Testis (tissue), 2 donors: ENCODE measurements at regions not wholly inside any gene's neighbourhood (a gene's known extent, or its start where the extent isn't known, plus 50 kb on each side); places are given as distances from the start of the nearest gene placed in this dataset.

Source experiments
- DNase-seq: peaks from one replicate; pipeline ENCODE4 v3.0.0-alpha.2; 2019
- H3K27ac ChIP-seq, 2 donors: fragments of 200-600 bp; sonication (generic); one replicate each; pipeline ENCODE4 v1.5.1; 2019
- H3K27me3 ChIP-seq: fragments of 200-600 bp; sonication (generic); one replicate; pipeline ENCODE4 v1.5.1; 2019
- H3K36me3 ChIP-seq: fragments of 200-600 bp; sonication (generic); one replicate; pipeline ENCODE4 v1.5.1; 2017; ENCODE audit warnings: low read depth; ENCODE audit errors: missing control alignments
- H3K4me1 ChIP-seq: fragments of 200-600 bp; sonication (generic); one replicate; pipeline ENCODE4 v1.5.1; 2019
- H3K4me3 ChIP-seq, 2 donors: fragments of 200-600 bp; sonication (generic); one replicate each; pipeline ENCODE4 v1.5.1; 2017 to 2019
- H3K9me3 ChIP-seq: fragments of 200-600 bp; sonication (generic); one replicate; pipeline ENCODE4 v1.5.1; 2017
- POLR2A ChIP-seq: fragments of 450-650 bp; IDR thresholded peaks from one replicate; pipeline ENCODE4 v1.6.1; 2017; ENCODE audit warnings: antibody characterized with exemption, mild to moderate bottlenecking, moderate library complexity
- WGBS, 2 donors: methylation state at CpG; one replicate each; pipeline ENCODE4 v1.1.5; 2018; 5-methylcytosine and 5-hydroxymethylcytosine counted together
- intact Hi-C: fragments of 100-400 bp; cut with DNase I; formaldehyde crosslinking; loops from one replicate; pipeline ENCODE4 v1.15.1; 2023; ENCODE audit warnings: low total_unique reads
- TF ChIP-seq, protein P1 (sequence below), 3 experiments: fragments of 450-650 bp in 2 of 3; fragments of 200-600 bp in 1 of 3; sonication (generic) in 1 of 3; IDR thresholded peaks; one replicate each; pipeline ENCODE4 v1.5.1; 2016 to 2019; ENCODE audit warnings: antibody characterized with exemption in 3 of 3, mild to moderate bottlenecking in 2 of 3, moderate library complexity in 1 of 3

DNA sequence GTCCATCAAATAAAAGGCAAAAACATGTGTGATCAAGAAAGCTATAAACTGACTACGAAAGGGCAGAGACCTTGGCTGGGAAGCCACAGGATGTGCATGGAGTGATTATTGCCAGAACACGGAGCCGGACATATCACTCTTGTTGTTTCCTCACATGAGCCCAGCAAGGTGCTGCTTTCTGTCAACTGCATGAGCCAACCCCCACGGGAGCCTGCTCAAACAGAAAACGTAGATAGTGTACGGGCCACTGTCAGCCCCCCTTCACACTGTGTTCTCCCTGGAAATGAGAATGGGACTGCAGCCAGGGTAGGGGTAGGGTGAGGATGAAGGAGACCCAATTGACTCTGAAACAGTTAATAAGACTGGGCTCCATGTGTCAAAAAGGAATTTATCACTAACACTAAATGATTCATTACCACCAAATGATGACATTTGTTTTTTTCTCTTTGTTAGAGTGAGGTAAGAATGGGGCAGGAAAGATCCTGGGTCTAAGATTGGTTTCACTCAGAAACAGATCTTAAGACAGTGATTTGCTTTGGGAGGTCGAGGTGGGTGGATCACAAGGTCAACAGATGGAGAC lies 235.8 kb downstream of the MREG start:
- Histone ChIP-seq H3K27me3 (no peaks in the 10 kb centered on the region), H3K4me1 (peaks cover 9% of the 10 kb centered on the region), H3K4me3 (no peak overlapping the region), H3K9me3 (no peaks in the 10 kb centered on the region), H3K27ac (no peak overlapping the region), H3K36me3 (no peaks in the 10 kb centered on the region)
- 59 to 63% methylated on average over 7 of the region's 7 CpGs for WGBS, 2 donors
- no peak for DNase-seq
- intact Hi-C loops, result no loop called here
- no peak for TF ChIP-seq POLR2A
- TF ChIP-seq, protein P1, sequence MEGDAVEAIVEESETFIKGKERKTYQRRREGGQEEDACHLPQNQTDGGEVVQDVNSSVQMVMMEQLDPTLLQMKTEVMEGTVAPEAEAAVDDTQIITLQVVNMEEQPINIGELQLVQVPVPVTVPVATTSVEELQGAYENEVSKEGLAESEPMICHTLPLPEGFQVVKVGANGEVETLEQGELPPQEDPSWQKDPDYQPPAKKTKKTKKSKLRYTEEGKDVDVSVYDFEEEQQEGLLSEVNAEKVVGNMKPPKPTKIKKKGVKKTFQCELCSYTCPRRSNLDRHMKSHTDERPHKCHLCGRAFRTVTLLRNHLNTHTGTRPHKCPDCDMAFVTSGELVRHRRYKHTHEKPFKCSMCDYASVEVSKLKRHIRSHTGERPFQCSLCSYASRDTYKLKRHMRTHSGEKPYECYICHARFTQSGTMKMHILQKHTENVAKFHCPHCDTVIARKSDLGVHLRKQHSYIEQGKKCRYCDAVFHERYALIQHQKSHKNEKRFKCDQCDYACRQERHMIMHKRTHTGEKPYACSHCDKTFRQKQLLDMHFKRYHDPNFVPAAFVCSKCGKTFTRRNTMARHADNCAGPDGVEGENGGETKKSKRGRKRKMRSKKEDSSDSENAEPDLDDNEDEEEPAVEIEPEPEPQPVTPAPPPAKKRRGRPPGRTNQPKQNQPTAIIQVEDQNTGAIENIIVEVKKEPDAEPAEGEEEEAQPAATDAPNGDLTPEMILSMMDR (IDR thresholded peaks at IDR 0.05), result no peak

DNA sequence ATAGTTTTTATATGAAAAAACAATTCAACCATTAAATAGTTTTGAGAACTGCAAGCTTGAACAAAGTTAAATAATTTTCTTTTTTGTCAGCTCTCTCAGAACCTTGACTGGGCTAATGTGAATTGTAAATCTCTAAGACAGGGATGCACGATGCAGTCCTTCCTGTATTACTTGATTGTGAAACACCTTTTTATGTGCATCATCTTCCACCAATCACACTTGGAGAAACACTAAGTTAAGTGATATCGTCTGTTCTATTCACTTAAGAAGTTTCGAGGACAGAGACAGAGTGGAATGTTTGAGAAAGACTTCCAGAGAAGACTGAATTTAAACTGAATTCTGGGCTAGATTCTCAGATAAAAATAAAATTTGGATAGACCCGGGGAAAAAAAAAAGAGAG lies 238.2 kb downstream of the MREG start:
- no peak for DNase-seq
- WGBS, 2 donors, result 54 to 55% methylated on average over 4 of the region's 4 CpGs
- no peak overlapping the region for H3K27ac ChIP-seq

DNA sequence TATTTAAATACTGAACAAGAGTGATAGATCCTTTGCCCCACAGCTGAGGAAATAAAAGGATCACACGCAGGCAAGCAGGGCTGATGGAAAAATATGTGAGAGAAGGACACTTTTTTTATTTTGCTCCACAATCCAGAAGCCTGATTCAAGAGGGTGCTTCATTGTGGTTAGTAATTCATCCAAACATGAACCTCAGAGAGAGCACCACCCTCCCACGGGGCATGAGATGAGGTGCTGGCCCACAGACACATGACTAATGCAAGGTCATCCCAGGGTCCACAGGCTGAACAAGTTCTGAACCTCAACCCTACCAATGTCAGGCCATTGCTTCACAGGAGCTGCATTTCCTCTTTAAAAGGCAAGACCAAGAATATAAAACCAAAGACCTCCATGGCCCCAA lies 239.6 kb downstream of the MREG start:
- TF ChIP-seq, protein P1 (IDR thresholded peaks at IDR 0.05), result no peak
- TF ChIP-seq POLR2A, result no peak
- Histone ChIP-seq H3K4me3 (no peak overlapping the region), H3K4me1 (peaks cover 22% of the 10 kb centered on the region), H3K27me3 (no peaks in the 10 kb centered on the region), H3K36me3 (no peaks in the 10 kb centered on the region), H3K27ac (no peak overlapping the region), H3K9me3 (no peaks in the 10 kb centered on the region)
- WGBS, 2 donors, result 61 to 67% methylated on average over 2 of the region's 2 CpGs
- no peak for DNase-seq
- intact Hi-C loops, result no loop called here

More for the DNA sequence above, 238.2 kb downstream of the MREG start:
- intact Hi-C loops, result no loop called here
- peaks cover 22% of the 10 kb centered on the region for H3K4me1 ChIP-seq
- H3K27me3 ChIP-seq, result no peaks in the 10 kb centered on the region
- no peaks in the 10 kb centered on the region for H3K36me3 ChIP-seq
- H3K4me3 ChIP-seq, result no peak overlapping the region
- no peaks in the 10 kb centered on the region for H3K9me3 ChIP-seq
- TF ChIP-seq, protein P1 (IDR thresholded peaks at IDR 0.05), result no peak
- no peak for TF ChIP-seq POLR2A

DNA sequence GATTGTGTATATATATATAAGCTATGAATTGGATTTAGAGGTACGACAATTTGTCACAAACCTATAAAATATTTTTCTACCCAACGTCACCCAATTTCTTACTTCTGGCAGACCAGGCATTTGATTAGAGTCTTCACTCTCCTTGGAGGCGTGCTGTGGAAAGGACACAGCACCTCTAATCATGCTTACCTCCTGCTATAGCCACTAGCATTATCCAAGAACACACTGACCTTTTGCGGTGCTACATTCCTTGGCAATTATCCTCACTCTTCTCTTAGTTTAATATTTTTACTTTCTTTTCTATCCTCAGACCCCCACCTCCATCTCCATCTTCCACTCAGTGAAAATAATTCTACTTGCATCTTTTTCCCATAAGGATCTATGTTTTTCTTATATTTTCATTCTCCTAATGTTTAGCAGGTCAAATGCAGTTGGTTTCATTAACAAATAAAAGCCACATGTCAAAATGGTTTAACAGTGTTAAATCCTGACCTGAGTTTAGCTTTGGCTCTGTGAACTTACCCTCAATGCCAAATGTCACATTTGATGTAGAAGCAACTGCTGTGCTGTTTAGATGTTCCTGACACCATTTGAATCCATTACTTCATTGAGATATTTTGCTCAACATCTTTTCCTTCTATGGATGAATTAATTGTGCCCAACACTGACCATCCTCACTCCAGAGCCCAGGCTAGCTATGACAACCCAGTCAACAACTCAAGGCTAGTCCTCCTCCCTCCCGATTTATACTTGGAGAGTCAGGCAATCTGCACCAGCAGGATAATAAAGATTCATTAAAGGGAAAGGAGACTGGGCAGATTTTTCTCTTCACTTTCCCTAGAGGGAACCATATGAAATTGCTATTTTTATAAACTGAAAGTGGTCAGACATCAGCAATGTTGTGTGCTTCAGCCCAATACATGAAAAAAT lies 240.5 kb downstream of the MREG start:
- Histone ChIP-seq H3K36me3 (no peaks in the 10 kb centered on the region), H3K27ac (no peak overlapping the region), H3K27me3 (no peaks in the 10 kb centered on the region), H3K4me3 (no peak overlapping the region), H3K9me3 (no peaks in the 10 kb centered on the region), H3K4me1 (peaks cover 22% of the 10 kb centered on the region)
- intact Hi-C loops, result no loop called here
- DNase-seq, result no peak
- TF ChIP-seq, protein P1 (IDR thresholded peaks at IDR 0.05), result no peak
- no peak for TF ChIP-seq POLR2A
- 51 to 58% methylated on average over 5 of the region's 5 CpGs for WGBS, 2 donors
